ENCODE measurements at regions not wholly inside any gene's neighbourhood (a gene's known extent, or its start where the extent isn't known, plus 50 kb on each side); places are given as distances from the start of the nearest gene placed in this dataset.

DNA sequence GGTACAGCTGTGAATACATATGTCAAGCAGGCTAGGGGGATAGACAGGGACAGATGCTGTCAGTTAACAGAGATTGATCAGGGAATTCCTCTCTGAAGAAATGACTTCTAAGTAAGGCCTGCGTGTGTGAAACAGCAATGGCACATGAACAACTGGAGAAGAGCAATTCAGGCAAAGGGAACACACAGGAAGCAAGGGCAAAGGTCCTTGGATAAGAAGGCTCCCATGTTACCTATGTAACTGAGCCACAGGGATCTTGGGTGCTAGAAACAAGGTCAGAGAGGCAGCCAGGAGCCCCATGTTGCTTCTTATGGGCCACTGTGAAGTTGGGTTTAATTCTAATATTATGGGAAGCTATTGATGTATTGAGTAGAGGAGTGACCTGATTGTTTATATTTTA, 373.7 kb upstream of the ACVR2A start:
- no peaks in the 10 kb centered on the region for H3K27me3 ChIP-seq (ENCODE audit: insufficient read depth, low read length)
- H3K9me3 ChIP-seq (ENCODE audit: insufficient read depth, low read depth, low read length), result no peaks in the 10 kb centered on the region
- Mint-ChIP-seq H3K9me3 (ENCODE audit: unreplicated experiment) (no peaks in the 10 kb centered on the region), H3K27me3 (ENCODE audit: low read depth, unreplicated experiment) (no peaks in the 10 kb centered on the region), H3K4me1 (ENCODE audit: low read depth, unreplicated experiment) (no peaks in the 10 kb centered on the region), H3K27ac (ENCODE audit: unreplicated experiment) (no peak overlapping the region), H3K36me3 (ENCODE audit: low read depth, unreplicated experiment) (no peaks in the 10 kb centered on the region), H3K4me3 (ENCODE audit: unreplicated experiment) (no peak overlapping the region)
- H3K4me1 ChIP-seq (ENCODE audit: insufficient read depth, low read length), result no peaks in the 10 kb centered on the region
- TF ChIP-seq EZH2 (IDR thresholded peaks at IDR 0.05; ENCODE audit: insufficient read depth, low read length) (no peak), CTCF (IDR thresholded peaks at IDR 0.05; ENCODE audit: insufficient read depth, low read depth, low read length) (no peak)
- no peak for FAIRE-seq
- H3K9ac ChIP-seq (ENCODE audit: low read length), result no peak overlapping the region
- H3K27ac ChIP-seq (ENCODE audit: low read depth, low read length), result no peak overlapping the region
- no peaks in the 10 kb centered on the region for H3K79me2 ChIP-seq (ENCODE audit: insufficient read depth, low read length)
- no peak overlapping the region for H3K4me3 ChIP-seq (ENCODE audit: insufficient read depth, low read depth, low read length)
- H4K20me1 ChIP-seq (ENCODE audit: insufficient read depth, low read length), result no peaks in the 10 kb centered on the region
- no peaks in the 10 kb centered on the region for H3K36me3 ChIP-seq (ENCODE audit: insufficient read depth, low read length)
- H2AFZ ChIP-seq (ENCODE audit: low read depth, low read length), result no peak overlapping the region
- DNase-seq (ENCODE audit: low read depth), result no peak
- H3K4me2 ChIP-seq (ENCODE audit: low read length), result no peak overlapping the region

GRCh38 chr2:147469471-147469870, 375.4 kb upstream of the ACVR2A start:
- no peak overlapping the region for H2AFZ ChIP-seq (ENCODE audit: low read depth, low read length)

More at GRCh38 chr2:147469471-147469870, 375.4 kb upstream of the ACVR2A start:
- Mint-ChIP-seq H3K9me3 (ENCODE audit: unreplicated experiment) (no peaks in the 10 kb centered on the region), H3K27ac (ENCODE audit: unreplicated experiment) (no peak overlapping the region), H3K4me1 (ENCODE audit: low read depth, unreplicated experiment) (no peaks in the 10 kb centered on the region), H3K4me3 (ENCODE audit: unreplicated experiment) (no peak overlapping the region), H3K27me3 (ENCODE audit: low read depth, unreplicated experiment) (no peaks in the 10 kb centered on the region), H3K36me3 (ENCODE audit: low read depth, unreplicated experiment) (no peaks in the 10 kb centered on the region)
- no peak for FAIRE-seq
- Histone ChIP-seq H3K27ac (ENCODE audit: low read depth, low read length) (no peak overlapping the region), H3K79me2 (ENCODE audit: insufficient read depth, low read length) (no peaks in the 10 kb centered on the region), H3K4me1 (ENCODE audit: insufficient read depth, low read length) (no peaks in the 10 kb centered on the region), H3K9me3 (ENCODE audit: insufficient read depth, low read depth, low read length) (no peaks in the 10 kb centered on the region), H3K4me2 (ENCODE audit: low read length) (no peak overlapping the region), H3K4me3 (ENCODE audit: insufficient read depth, low read depth, low read length) (no peak overlapping the region), H3K27me3 (ENCODE audit: insufficient read depth, low read length) (no peaks in the 10 kb centered on the region), H3K36me3 (ENCODE audit: insufficient read depth, low read length) (no peaks in the 10 kb centered on the region), H3K9ac (ENCODE audit: low read length) (no peak overlapping the region), H4K20me1 (ENCODE audit: insufficient read depth, low read length) (no peaks in the 10 kb centered on the region)
- DNase-seq (ENCODE audit: low read depth), result no peak
- TF ChIP-seq EZH2 (IDR thresholded peaks at IDR 0.05; ENCODE audit: insufficient read depth, low read length) (no peak), CTCF (IDR thresholded peaks at IDR 0.05; ENCODE audit: insufficient read depth, low read depth, low read length) (no peak)

Data from astrocyte (in vitro differentiated cells and primary cell).